DMS53 treated with DMSO at 0.1 percent for 48 hours (cell line): ENCODE measurements at regions not wholly inside any gene's neighbourhood (a gene's known extent, or its start where the extent isn't known, plus 50 kb on each side); places are given as distances from the start of the nearest gene placed in this dataset.
"Not testable (repeated sequence)": the region's sequence is repeated elsewhere in the genome, so short reads cannot be mapped to it uniquely, and the experiment has no call there.

ENCODE experiments used
- DNase-seq: peaks from one replicate; lab custom pipeline; 2025; ENCODE audit not compliant: unreplicated experiment; lab: John Stamatoyannopoulos, UW

DNA sequence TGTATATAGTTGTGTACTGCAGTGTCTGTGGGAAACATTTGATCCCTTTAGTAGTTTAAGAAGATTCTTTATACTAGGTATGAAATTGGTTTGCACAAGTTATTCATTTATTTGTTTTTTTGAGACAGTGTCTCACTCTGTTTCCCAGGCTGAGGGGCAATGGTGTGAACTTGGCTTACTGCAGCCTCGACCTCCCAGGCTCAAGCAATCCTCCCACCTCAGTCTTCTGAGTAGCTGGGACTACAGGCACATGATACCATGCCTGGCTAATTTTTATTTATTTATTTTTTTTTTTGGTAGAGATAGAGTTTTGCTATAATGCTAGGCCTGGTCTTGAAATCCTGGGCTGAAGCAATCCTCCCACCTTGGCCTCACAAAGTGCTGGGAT is 209.4 kb downstream of the RASSF9 start:
- no peak for DNase-seq

DNA sequence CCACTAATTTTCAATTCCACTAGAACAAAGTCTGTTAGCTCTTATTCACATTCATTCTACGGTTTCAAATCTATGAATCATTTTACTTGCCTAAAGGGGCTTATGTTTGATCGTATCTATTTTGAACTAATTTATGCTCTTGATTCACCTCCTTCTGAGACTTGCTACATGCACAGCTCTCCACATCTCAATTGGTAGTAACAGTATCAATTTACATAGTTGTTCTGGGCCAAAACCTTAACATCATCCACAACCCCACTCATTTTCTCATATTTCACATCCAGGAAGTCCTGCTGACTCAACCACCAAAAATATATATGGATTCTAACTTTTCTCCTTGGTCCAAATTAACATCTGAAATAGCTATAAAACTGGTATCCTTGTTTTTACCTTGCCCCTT is 208.6 kb downstream of the RASSF9 start:
- DNase-seq, result no peak

DNA sequence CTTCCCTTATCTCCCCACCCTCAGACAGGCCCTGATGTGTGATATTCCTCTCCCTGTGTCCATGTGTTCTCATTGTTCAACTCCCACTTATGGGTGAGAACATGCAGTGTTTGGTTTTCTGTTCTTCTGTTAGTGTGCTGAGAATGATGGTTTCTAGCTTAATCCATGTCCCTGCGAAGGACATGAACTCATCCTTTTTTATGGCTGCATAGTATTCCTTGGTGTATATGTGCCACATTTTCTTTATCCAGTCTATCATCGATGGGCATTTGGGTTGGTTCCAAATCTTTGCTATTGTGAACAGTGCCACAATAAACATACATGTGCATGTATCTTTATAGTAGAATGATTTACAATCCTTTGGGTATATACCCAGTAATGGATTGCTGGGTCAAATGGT is 207.6 kb downstream of the RASSF9 start:
- DNase-seq, result not testable (repeated sequence)

DNA sequence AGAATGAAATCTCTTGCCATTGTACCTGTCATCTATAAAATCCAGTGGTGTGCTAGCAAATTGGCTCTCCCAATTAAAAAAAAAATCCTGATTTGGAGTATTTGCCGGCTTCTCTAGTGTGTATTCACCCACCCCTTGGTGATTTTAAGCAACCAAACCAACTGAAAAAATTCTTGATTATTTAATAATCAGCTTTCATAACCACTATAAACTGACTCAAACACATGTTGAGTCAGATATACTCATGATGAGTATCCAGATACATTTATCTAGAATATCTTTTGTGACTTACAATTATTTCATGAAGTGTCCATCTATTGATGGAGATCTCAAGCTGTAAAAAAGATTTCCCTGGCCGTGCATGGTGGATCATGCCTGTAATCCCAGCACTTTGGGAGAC is 205.4 kb downstream of the RASSF9 start:
- DNase-seq, result no peak

DNA sequence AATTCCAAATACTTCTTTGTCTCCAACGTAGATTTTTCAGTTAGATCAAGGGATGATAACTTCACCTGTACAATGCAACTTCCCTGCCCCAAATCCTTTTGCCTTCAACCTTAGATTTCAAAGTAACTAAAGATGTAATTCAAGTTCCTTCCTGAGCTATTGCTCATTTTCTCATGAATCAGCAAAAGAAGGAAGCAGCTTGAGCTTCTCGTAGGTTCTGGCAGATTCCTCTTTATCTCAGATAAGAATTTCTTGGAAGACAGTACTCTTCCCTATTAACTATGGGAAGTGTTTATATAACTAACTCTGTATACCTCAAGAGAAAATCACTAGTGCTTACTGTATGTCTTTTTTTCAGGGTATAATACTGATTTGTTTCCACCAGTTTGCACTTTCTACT is 203.8 kb downstream of the RASSF9 start:
- no peak for DNase-seq

DNA sequence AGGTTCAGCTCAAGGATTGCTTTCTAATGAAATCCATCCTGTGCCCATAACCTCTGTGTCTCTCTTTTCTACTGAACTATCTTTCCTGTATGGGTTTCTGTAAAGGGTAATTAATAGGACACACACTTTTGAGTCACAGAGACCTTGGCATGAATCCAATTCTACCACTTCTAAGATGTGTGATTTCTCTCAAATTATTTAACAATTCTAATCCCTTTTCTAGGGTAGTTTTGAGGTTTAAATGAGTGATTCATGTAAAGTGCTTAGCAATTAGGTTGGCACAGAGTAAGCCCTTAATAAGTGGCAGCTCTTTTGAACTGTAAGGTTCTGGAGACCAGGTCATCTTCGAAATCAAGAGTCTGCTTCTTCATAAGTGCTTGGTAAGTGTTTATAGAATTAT is 202.7 kb downstream of the RASSF9 start:
- DNase-seq, result no peak

DNA sequence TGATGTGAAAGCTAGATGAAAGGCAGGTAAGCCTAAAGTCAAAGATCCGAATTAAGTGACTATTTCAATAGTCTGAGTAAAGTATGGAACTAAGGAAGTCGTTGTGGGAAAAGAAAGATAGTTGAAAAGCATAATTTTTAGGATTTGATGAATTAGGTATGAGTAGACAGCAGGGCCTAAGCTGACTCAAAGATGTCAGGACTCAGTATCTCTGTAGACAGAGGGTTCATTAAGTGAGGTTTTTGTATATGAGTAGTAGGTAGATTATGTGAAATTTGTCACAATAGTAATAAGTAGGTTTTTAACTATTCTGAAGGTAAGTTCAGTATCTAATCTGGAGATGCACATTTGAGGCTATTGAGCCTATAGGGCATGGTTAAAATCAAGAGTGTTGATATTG is 196.4 kb downstream of the RASSF9 start:
- DNase-seq, result no peak

DNA sequence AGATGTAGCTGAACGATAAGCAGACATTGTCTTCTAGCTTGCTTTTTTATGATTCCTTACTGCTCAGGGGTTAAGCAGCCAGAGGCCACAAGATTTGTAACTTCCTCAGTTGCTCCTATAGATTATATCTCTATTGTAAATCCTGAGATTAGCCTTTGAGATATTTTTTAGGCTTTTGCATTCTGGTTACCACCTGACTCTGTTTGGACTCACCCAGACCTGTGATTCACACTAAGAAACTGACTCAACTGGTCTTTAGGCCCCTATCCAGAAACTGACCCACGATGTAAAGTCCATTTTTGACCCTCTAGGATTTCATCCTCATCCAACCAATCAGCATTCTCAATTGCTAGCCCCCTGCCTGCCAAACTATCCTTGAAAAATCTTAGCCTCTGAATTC is 194.4 kb downstream of the RASSF9 start:
- no peak for DNase-seq

DNA sequence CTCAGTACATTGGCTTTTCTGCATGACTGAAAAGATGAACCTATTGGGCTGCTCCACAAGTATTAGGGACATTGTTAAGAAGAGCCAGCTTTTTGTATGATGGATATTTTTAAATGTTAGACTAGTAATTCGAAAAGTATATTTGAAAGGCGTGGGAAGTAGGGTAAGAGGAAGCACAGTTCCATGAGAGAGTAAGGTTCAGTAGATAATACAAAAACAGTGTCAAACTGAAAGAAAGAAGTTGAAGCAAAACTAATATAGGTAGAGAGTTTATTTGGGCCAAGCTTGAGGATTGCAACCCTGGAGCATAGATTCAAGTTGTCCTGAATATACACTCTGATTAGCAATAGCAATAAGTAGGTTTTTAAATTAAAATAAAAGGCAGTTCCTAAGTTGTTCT is 193.9 kb downstream of the RASSF9 start:
- DNase-seq, result no peak

DNA sequence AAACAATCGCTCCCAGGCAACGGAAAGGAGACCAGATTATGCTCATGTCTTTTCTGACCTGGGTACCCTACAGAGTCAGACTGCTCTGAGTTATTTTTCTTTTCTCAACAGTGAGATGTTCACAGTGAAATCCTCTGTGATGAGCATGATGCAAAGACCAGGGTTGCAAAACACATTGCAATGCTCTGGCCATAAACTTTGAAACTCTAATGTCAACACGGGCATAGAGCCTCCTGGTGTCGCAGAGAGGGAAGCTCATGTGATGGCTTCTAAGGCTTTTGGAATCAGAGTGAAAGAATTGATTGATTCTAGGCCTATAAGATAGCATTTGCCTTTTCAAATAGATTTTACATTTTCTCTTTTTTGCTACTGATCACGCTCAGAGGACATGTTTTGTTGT is 193.4 kb downstream of the RASSF9 start:
- no peak for DNase-seq

DNA sequence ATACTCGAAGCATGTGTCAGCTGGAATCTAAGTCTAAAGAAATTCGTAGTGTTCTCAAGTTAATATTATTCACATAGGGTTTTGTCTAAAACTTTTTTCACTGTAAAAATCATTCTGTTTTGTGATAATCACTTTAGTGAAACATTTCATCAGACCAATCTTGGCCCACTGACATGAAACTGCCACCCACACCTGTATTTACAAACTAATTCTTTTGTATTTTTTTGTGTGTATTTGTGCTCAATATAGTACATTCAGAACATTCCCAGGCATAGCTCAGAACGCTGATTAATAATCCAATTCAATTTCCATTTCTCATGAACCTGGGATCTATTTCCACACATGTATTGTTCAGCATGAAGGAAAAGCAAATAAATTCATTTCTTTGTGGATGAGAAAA is 191.7 kb downstream of the RASSF9 start:
- DNase-seq, result no peak

DNA sequence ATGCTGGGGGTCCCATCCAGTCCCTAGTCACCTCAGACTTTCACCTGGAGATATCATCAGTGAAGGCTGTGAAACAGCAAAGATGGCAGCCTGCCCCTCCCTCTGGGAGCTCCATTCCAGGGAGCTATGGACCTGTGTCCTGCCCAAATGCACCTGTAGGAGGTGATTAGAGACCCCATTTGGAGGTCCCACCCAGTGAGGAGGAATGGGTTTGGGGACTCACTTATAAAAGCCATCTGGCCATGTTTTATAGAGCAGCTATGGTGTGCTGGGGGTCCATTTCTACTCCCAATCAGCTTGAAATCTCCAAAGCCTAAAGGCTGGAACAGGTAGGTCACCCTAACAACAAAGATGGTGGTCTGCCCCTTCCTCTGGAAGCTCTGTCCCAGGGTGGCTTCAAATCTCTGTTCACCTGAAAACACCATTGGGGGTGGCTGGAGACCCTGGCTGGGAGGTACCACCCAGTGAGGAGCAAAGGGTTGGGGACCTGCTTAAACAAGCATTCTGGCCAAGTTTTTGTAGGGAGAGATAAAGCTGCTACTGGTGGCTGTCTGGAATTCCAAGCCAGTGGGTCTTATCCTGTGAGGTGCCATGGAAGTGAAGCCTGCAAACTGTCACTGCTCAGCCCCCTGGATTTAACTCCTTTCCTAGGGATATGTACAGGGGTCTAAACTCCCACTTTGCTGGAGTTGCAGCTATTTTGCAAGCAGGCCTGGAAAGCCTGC is 182.3 kb downstream of the RASSF9 start:
- DNase-seq, result no peak

DNA sequence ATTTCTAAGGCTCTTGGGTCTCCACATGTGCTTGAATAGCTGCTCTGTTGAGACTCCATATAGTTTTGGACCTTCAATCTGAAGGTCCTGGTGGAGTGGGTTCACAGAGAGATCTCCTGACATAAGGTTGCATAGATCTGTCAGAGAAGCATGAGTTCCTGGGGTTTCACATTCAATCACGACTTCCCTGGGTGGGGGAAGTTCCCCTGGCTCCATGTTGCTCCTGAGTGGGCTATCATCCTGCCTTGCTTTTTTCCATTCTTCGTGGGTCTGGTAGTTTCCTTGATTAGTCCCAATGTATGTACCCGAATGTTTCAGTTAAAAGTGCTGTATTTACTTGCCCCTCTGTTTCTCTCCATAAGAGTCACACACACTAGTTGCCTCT is 181.8 kb downstream of the RASSF9 start:
- DNase-seq, result no peak

DNA sequence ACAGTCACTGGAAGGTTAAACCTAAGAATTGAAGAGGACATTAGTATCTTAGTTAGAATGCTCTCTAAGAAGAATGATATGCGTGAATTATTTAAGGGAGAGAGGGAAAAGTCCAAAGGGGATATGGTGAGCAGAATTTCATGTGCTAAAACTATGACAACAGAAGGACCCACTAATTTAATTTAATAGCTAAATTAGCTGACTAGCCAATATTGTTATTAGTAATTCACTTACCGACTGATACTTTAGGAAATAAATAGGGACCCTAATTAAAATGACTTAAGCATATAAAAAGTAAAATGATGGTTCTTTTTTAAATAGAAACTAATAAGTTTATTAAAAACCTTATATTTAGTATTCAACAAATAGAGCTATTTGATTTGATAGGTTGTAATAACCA is 179.6 kb downstream of the RASSF9 start:
- DNase-seq, result no peak

DNA sequence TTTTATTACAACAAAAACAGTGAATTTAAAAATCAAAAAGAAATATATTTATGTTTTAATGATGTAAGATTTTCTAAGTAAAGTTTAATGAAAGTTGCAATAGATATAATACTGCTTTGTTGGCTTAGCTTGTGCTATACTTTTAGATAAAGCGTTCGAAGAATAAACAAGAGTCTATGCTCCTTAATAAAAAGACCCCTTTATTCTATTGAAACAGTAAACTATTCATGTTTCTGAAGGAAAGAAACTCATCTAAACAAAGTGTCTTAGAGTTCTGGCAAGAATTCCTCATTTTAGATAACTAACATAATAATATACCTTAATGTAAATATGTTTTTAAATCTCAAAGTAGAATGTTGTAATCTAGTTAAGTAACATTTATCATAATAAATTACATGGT is 179.0 kb downstream of the RASSF9 start:
- DNase-seq, result no peak

DNA sequence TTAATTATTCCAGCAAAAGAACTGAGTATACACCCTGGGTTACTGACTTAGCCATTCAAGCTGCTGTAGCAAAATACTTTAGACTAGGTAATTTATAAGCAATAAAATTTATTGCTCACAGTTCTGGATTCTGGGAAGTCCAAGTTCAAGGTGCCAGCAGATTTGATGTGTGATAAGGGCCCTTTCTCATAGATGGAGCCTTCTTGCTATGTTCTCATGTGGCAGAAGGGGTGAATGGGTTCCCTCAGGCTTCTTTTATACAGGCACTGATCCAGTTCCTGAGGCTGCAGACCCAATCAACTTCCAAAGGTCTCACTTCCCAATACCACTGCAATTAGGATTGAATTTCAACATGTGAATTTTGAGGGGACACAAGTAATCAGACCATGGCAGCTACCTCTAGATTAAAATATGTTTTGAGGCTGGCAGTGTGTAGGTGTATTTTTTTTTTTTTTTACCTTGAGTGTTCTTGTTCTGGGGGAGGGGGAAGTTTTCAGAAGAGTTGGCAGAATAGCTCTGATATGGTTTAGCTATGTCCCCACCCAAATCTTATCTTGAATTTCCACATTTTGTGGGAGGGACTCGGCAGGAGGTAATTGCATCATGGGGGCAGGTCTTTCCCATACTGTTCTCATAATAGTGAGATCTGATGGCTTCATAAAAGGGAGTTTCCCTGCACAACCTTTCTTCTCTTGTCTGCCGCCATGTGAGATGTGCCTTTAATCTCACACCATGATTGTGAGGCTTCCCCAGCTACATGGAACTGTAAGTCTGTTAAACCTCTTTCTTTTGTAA is 178.2 kb downstream of the RASSF9 start:
- no peak for DNase-seq

DNA sequence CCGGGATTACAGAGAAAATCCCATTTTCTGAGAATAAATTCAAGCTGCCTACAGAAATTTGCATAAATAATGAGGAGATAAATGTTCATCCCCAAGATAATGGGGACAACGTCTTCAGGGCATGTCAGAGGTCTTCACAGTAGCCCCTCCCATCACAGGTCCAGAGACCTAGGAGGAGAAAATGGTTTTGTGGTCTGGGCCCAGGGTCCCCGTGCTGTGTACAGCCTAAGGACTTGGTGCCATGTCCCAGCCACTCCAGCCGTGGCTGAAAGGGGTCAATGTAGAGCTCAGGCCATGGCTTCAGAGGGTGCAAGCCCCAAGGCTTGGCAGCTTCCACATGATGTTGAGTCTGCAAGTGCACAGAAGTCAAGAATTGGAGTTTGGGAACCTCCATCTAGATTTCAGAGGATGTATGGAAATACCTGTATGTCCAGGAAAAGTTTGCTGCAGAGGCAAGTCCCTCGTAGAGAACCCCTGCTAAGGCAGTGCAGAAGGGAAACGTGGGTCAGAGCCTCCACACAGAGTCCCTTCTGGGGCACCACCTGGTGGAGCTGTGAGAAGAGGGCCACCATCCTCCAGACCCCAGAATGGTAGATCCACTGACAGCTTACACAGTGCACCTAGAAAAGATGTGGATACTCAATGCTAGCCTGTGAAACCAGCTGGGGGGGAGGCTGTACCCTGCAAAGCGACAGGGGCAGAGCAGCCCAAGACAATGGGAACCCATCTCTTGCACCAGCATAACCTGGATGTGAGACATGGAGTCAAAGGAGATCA is 176.3 kb downstream of the RASSF9 start:
- no peak for DNase-seq

DNA sequence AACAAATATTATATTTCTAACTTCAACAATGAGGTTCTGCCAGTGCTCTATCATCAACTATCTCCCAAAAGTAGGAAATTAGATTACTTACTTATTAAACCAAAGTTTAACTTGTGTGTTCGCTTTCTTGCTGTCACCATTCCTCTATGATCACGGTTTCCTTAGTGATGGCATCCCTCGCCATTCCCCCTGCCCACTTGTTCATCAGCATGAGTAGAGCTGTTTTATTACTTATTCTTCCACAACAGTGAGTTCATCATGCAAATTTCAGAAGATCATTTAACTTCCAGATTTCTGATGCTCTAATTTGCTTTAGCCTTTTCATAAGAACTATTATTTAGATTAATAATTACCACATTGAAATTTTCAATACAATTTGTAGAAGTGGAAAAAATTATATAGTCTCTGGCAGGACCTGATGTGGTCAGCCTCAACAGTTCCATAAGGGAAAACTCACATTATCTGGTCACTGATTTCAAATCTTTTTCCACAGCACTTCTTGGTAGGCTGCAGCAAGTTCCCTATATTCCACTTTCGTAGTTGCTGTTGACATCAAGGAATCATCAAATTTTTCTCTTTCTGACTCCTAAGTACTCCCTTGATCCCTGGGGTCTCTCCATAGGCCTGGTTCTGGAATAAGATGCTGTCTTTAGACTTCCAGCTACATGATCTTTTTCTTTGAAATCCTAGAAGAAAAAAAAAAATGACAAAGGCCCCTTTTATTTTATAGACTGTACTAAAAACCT is 174.6 kb downstream of the RASSF9 start:
- no peak for DNase-seq

DNA sequence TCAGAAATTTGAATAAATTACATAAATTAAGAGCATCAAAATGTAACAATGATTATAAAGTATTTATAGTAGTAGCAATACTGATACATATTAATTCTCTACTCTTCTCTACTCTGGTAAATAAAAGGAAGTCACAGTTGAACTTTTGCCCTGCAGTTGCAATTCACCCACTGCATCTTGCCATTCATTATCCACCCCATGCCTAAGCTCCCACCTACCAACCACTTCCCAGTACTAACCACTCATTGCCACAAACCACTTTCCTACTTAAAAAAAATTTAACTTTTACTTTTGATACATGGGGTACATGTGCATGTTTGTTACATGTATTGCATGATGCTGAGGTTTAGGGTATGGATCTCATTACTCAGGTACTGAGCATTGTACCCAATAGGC is 174.0 kb downstream of the RASSF9 start:
- no peak for DNase-seq

DNA sequence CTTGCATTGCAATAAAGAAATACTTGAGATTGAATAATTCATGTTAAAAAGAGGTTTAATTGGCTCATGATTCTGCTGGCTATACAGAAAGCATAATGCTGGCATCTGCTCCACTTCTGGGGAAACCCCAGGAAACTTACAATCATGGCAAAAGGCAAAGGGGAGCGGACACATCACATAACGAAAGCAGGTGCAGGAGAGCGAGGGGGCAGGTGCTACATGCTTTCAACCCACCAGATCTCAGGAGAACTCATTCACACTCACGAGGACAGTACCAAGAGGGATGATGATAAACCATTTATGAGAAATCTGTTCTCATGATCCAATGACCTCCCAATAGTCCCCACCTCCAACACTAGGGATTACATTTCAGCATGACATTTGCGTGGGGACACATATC is 172.6 kb downstream of the RASSF9 start:
- no peak for DNase-seq

DNA sequence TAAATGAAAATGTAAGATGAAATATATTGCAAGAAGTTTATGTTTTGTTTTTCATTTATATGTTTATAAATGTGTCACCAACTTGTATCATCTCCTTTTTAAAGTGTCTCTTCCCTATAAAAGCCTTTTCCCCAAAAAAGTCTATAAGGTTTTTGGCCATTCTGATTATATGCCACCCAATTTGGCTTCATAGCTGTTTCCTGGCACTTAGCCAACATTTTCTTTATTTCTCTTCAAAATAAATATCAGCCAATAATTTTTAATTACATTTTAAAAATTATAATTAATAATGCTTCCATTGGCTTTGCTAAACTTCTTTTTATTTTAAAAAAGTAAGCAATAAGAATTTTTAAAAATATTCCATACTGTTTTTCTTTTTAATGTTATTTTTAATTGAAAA is 171.8 kb downstream of the RASSF9 start:
- DNase-seq, result no peak
